Large intestine (tissue), 3 donors: ENCODE measurements at regions not wholly inside any gene's neighbourhood (a gene's known extent, or its start where the extent isn't known, plus 50 kb on each side); places are given as distances from the start of the nearest gene placed in this dataset.
A peak's percentile ranks its signal among the peaks of the same experiment; 100 is the strongest.

Source experiments
- DNase-seq, 2 donors: peaks; one replicate each; pipeline versions ENCODE4 v3.0.0 to v3.0.0-alpha.2; 2013
- H3K27ac ChIP-seq: one replicate; pipeline ENCODE4 v1.5.1; 2013; ENCODE audit warnings: low read length
- H3K27me3 ChIP-seq: 2 replicates; pipeline ENCODE4 v1.6.1; 2013; ENCODE audit warnings: low read length; ENCODE audit not compliant: control insufficient read depth, insufficient read depth
- H3K36me3 ChIP-seq: 2 replicates; pipeline ENCODE4 v1.6.1; 2013; ENCODE audit warnings: low read length; ENCODE audit not compliant: control insufficient read depth, insufficient read depth
- H3K4me1 ChIP-seq: one replicate; pipeline ENCODE4 v1.6.1; 2013; ENCODE audit warnings: low read length; ENCODE audit not compliant: control insufficient read depth, insufficient read depth
- H3K4me3 ChIP-seq: one replicate; pipeline ENCODE4 v1.5.1; 2013; ENCODE audit warnings: low read length
- H3K9me3 ChIP-seq: one replicate; pipeline ENCODE4 v1.6.1; 2013; ENCODE audit warnings: mild to moderate bottlenecking, low read depth, low read length, moderate library complexity; ENCODE audit not compliant: control insufficient read depth
- WGBS: methylation state at CpG from one replicate; pipeline ENCODE4 v1.1.5; 2013; ENCODE audit warnings: low lambda C conversion rate; ENCODE audit not compliant: insufficient coverage; 5-methylcytosine and 5-hydroxymethylcytosine counted together

DNA sequence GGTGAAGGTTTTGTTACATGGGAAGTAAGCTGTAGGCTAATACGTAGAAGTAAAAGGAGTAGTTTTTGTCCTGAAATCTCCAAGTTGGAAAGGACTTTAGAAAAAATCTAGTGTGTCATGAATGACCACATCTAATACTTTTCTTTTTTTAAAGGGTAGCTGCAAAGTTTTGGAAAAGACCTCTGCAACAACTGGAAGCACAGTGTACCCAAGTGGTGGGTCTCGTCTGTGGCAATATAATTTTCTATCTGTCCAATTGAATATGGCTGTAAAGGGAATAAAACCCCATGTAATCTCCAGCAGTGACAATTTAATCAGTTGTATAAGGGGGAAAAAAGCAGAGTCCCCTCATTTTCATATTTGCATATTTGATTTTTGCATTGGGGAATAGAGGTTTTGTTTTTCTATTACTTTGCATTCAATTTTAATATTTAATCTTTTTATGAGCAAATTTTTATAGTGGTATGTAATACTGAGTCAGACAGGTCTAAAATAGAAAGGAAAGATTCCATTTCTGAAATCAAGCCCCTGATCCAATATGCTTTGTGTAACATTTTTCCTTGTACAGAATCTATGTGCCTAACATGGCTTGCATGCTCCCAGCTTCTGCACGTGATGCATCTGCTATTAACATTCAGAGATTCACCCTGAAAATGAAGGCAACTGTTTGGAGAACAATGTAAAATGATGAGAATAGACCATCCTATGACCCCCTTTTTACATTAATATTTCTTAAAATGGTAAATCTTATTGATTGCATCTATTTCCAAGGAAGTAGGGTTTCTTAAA, 531.4 kb downstream of the ZIC1 start:
- H3K4me1 ChIP-seq, result no peaks in the 10 kb centered on the region
- H3K36me3 ChIP-seq, result no peaks in the 10 kb centered on the region
- H3K27ac ChIP-seq, result no peak overlapping the region
- H3K9me3 ChIP-seq, result no peaks in the 10 kb centered on the region
- H3K27me3 ChIP-seq, result no peaks in the 10 kb centered on the region
- no CpG with 5 or more reads among the region's 3 CpGs for WGBS
- H3K4me3 ChIP-seq, result no peak overlapping the region
- no peak for DNase-seq

DNA sequence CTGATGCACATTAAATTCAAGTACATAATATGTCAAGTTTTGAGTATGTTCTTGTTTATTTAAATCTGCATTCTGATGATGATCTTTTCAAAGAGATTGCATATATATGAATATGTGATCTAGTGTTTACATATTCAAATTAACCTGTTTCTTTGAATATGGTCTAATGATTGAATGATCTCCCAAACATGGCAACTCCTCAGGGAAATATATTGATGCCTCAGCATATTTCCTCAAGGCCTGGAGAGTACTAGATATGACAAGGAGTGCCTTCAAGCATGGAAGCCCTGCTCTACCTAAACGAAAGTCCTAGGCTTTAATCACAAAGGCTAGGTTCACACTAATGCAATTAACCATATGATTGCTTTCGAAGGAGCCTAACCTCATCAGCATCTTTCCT, 532.8 kb downstream of the ZIC1 start:
- H3K9me3 ChIP-seq, result no peaks in the 10 kb centered on the region
- no peak for DNase-seq
- H3K4me3 ChIP-seq, result no peak overlapping the region
- no peaks in the 10 kb centered on the region for H3K36me3 ChIP-seq
- no peaks in the 10 kb centered on the region for H3K27me3 ChIP-seq
- H3K27ac ChIP-seq, result no peak overlapping the region
- no peaks in the 10 kb centered on the region for H3K4me1 ChIP-seq
- no CpG with 5 or more reads among the region's 2 CpGs for WGBS

DNA sequence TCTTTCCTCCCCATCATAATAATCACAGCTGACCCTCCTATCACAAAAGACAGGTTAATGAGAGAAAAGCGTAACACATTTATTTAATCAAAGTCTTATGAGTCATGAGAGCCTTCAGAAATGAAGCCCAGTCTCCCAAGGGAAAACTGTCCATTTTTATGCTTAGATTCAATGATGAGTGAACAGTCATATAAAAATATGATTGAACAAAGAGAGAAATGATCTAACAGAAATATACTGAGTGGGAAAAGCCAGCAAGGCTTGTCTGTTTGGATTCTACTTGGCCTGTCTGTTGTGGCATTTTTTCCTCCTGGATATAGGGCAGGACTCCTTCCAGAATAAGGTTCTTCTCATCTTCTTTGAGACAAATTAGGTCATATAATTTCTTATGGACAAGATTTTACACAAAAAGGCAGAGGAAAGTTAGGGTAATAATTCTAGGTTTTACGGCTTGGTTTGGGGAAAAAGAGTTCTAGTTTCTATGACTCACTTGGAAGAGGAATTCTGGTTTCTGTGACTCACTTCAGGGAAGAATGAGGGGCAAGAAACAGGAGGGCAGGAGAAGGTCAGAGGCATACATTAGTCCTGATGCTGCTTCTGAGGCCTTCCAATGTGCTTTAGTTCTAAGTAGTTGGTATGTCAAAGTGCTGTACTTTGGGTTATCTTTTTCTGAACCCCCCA, 534.2 kb downstream of the ZIC1 start:
- DNase-seq, result no peak
- Histone ChIP-seq H3K4me1 (no peaks in the 10 kb centered on the region), H3K27me3 (no peaks in the 10 kb centered on the region), H3K9me3 (no peaks in the 10 kb centered on the region), H3K4me3 (no peak overlapping the region), H3K27ac (no peak overlapping the region), H3K36me3 (no peaks in the 10 kb centered on the region)
- WGBS, result 83% methylated on average over 2 of the region's 2 CpGs

DNA sequence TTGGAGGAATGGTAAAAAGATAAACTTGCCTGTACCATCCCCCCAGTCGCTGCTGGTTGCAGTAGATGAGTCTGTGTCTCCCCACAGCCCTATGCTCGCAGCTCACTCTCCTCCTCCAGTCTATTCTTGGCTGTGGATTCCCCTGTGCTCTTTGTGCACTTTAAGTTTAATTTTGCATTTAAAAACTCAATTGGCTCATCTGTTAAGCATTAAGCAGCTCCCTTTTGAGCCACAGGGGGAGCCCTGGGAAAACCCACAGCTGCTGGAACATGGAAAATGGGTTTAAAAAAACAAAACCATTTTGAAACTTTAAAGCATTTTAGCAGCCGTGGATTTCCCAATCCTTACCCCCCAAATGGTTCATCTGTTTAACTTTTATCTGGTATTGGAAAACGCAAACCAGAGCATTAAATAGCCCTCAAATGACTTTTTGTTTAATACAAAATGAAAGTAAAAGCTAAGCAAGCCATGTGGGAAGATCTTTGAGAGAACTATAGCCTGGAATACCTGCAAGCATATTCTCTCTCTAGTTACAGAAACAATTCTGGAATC, 536.9 kb downstream of the ZIC1 start:
- no peaks in the 10 kb centered on the region for H3K27me3 ChIP-seq
- peak overlapping the region; percentile 12 for H3K4me3 ChIP-seq
- WGBS, result 29% methylated on average over 1 of the region's 4 CpGs
- H3K9me3 ChIP-seq, result no peaks in the 10 kb centered on the region
- no peaks in the 10 kb centered on the region for H3K4me1 ChIP-seq
- peak in 1 of 2 donors; percentile 11 for DNase-seq
- no peak overlapping the region for H3K27ac ChIP-seq
- no peaks in the 10 kb centered on the region for H3K36me3 ChIP-seq

DNA sequence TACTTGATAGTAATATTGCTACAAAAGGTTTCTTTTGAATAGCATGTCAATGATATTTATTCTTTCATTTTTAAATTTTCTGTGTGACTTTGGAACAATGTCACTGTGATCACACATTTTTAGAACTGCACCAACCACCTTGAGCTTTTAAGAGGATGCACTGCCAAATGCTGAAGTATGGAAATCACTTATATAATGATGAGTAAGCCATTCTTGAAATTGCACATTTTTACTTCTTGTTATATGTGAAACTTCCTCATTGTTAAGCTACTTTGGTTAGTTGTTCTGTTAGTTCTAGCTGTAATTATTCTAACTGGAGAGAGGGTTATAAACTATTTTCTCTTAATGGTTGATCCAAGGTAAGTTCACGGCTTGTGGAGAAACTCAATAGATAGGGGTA, 547.5 kb downstream of the ZIC1 start:
- WGBS, result no CpG with 5 or more reads among the region's 1 CpG
- Histone ChIP-seq H3K27ac (no peak overlapping the region), H3K9me3 (no peaks in the 10 kb centered on the region), H3K27me3 (no peaks in the 10 kb centered on the region), H3K4me1 (no peaks in the 10 kb centered on the region), H3K36me3 (no peaks in the 10 kb centered on the region), H3K4me3 (no peak overlapping the region)
- no peak for DNase-seq

DNA sequence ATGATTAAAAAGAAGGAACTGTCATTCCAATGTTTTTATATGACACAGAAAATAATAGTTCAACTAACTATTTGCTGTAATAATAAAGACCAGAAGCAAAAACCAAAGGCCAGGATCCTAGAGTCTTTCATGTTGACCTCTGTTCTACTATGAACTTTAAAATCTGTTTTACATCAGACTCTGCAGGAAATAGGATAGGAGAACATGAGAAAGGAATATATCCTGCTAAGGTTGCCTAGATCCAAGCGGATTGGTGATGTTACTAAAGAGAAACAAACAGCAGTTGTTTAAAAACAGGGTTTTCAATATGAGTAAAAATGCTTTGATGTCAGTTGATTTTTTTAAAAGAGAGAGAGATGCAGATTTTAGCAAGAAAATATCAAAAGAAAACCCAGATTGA, 549.6 kb downstream of the ZIC1 start:
- Histone ChIP-seq H3K4me3 (no peak overlapping the region), H3K27me3 (no peaks in the 10 kb centered on the region), H3K36me3 (no peaks in the 10 kb centered on the region), H3K9me3 (no peaks in the 10 kb centered on the region), H3K27ac (no peak overlapping the region), H3K4me1 (no peaks in the 10 kb centered on the region)
- 86% methylated on average over 1 of the region's 1 CpG for WGBS
- no peak for DNase-seq

DNA sequence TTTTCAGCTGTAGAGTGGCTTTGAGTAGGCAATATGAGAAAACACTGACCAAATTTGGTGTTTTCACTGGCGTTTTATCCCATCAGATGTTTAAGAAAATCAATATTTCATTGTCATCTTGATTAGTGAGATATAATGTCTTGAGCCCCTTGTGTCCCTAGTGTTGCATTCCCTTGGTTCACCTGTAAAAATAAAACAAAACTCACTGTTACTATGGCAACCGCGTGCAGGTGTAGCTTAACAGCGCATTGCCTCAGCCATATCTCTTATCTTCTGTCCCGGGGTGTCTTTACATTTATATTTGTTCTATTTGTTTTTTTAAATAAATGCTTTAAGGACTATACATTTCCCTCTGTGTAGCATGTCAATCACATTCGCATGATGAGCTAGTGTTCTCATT, 551.6 kb downstream of the ZIC1 start:
- WGBS, result 21% methylated on average over 2 of the region's 6 CpGs
- H3K4me3 ChIP-seq, result no peak overlapping the region
- no peaks in the 10 kb centered on the region for H3K27me3 ChIP-seq
- DNase-seq, result no peak
- H3K4me1 ChIP-seq, result no peaks in the 10 kb centered on the region
- H3K27ac ChIP-seq, result no peak overlapping the region
- H3K36me3 ChIP-seq, result no peaks in the 10 kb centered on the region
- no peaks in the 10 kb centered on the region for H3K9me3 ChIP-seq

DNA sequence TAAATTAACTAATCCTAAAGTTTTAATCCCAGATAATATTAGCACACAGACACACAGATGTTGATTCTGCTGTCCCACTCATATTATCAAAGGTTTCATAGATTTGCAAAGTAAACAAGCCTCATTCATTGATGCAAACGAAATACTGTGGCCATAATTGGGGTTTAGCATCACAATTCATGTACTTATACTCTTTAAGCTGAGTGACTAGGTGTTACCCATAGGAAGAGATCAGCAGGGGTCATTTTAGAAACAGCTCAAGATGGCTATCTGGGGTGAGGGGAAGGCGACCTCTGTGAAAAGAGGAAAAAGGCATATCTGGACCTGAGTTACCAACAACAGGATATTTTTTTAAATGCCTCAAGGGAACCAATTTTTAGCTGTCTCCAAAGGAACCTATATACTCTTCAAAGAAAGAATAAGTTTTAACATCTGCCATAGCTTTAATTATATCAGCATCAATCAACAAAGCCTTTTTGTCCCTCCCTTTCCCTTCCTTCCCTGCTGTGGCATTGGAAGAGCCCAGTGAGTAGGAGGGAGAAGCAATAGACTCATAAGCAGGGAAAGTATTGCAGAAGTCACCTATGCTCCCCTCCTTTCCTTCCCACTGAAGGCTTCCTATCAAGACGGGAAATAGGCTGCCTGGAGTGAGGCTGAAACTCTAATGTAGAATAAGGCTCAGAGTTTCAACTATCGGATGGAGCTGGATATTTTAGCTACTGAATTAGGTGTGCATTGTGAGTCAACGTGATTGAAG, 553.4 kb downstream of the ZIC1 start:
- H3K27ac ChIP-seq, result no peak overlapping the region

DNA sequence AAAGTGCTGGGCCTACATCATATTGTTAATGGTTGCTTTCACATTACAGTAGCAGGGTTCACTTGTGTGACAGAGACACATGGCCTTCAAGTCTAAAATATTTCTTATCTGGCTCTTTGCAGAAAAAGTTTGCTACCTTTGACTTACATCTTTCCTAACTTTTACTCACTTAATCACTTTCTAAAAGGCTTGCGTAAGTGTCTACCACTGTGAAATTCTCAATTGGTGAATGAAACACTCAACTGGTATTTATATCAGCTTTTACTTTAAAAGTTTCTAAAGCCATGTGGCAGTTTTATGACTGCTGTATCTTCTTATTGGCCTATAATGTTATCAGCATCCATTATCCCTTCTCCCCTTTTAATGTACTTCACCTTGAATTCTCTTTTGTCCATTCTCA, 554.5 kb downstream of the ZIC1 start:
- 83% methylated on average over 1 of the region's 1 CpG for WGBS
- H3K27ac ChIP-seq, result no peak overlapping the region
- H3K27me3 ChIP-seq, result no peaks in the 10 kb centered on the region
- no peak for DNase-seq
- H3K36me3 ChIP-seq, result no peaks in the 10 kb centered on the region
- H3K9me3 ChIP-seq, result no peaks in the 10 kb centered on the region
- H3K4me1 ChIP-seq, result no peaks in the 10 kb centered on the region
- H3K4me3 ChIP-seq, result no peak overlapping the region

More for the DNA sequence above, 553.4 kb downstream of the ZIC1 start:
- WGBS, result 43% methylated on average over 1 of the region's 5 CpGs
- no peak overlapping the region for H3K4me3 ChIP-seq
- no peaks in the 10 kb centered on the region for H3K4me1 ChIP-seq
- H3K9me3 ChIP-seq, result no peaks in the 10 kb centered on the region
- DNase-seq, result no peak
- H3K36me3 ChIP-seq, result no peaks in the 10 kb centered on the region
- no peaks in the 10 kb centered on the region for H3K27me3 ChIP-seq

DNA sequence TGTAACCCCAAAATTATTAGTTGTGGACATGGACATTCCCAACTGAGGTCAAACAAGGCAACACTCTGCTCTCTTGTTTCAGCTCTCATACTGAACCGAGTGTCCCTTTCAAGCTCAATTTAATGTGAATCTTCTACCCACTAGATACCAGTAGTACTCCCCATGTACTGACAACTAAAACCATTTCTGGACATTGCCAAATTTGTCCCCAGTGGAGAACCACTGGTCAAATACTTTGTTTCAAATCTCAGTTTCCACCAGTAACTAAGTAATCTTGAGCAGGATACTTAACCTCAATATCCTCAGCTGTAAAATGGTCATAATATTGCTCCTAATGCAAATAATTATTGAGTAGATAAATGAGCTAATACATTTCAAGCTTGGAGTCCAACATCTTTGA, 566.0 kb downstream of the ZIC1 start:
- Histone ChIP-seq H3K27ac (no peak overlapping the region), H3K4me3 (no peak overlapping the region), H3K9me3 (no peaks in the 10 kb centered on the region), H3K4me1 (no peaks in the 10 kb centered on the region), H3K36me3 (no peaks in the 10 kb centered on the region), H3K27me3 (no peaks in the 10 kb centered on the region)
- WGBS, result no CpG with 5 or more reads among the region's 1 CpG
- DNase-seq, result no peak
